Tibial nerve (tissue), 4 donors: ENCODE measurements at regions not wholly inside any gene's neighbourhood (a gene's known extent, or its start where the extent isn't known, plus 50 kb on each side); places are given as distances from the start of the nearest gene placed in this dataset.

Experiments used
- DNase-seq, 2 donors: peaks; one replicate each; pipeline ENCODE4 v3.0.0-alpha.2; 2019; ENCODE audit warnings: low spot score in 2 of 2
- H3K27ac ChIP-seq, 4 donors: fragments of 200-600 bp; sonication (generic) in 3 of 4; one replicate each; pipeline ENCODE4 v1.5.1; 2017 to 2019; ENCODE audit warnings: mild to moderate bottlenecking in 1 of 4
- H3K27me3 ChIP-seq, 2 donors: fragments of 200-600 bp; sonication (generic) in 1 of 2; one replicate each; pipeline versions ENCODE4 v1.5.1 to v1.6.0; 2017 to 2019
- H3K36me3 ChIP-seq, 3 donors: fragments of 200-600 bp; sonication (generic); one replicate each; pipeline ENCODE4 v1.5.1; 2018 to 2019
- H3K4me1 ChIP-seq, 4 donors: fragments of 200-600 bp; sonication (generic) in 3 of 4; one replicate each; pipeline ENCODE4 v1.5.1; 2017 to 2019
- H3K4me3 ChIP-seq, 4 donors: fragments of 200-600 bp; sonication (generic) in 3 of 4; one replicate each; pipeline ENCODE4 v1.5.1; 2017 to 2019; ENCODE audit warnings: mild to moderate bottlenecking in 1 of 4, moderate library complexity in 1 of 4
- H3K9me3 ChIP-seq, 4 donors: fragments of 200-600 bp; sonication (generic) in 3 of 4; one replicate each; pipeline ENCODE4 v1.5.1; 2017 to 2019
- CTCF ChIP-seq, 5 experiments: fragments of 200-600 bp in 3 of 5; fragments of 450-650 bp in 2 of 5; sonication (generic) in 3 of 5; IDR thresholded peaks; one replicate each; pipeline ENCODE4 v1.5.1; 2016 to 2019; ENCODE audit warnings: antibody characterized with exemption in 5 of 5, mild to moderate bottlenecking in 3 of 5, moderate library complexity in 2 of 5
- EP300 ChIP-seq, 2 donors: sonication (generic); formaldehyde crosslinking; IDR thresholded peaks; one replicate each; pipeline ENCODE4 v1.6.1; 2017; ENCODE audit warnings: antibody characterized with exemption in 2 of 2, mild to moderate bottlenecking in 1 of 2
- POLR2A ChIP-seq, 2 donors: fragments of 450-650 bp; IDR thresholded peaks; one replicate each; pipeline ENCODE4 v1.6.1; 2017; ENCODE audit warnings: antibody characterized with exemption in 2 of 2, mild to moderate bottlenecking in 2 of 2, moderate library complexity in 2 of 2
- WGBS, 2 donors: methylation state at CpG; one replicate each; pipeline ENCODE4 v1.1.5; 2018; 5-methylcytosine and 5-hydroxymethylcytosine counted together

GRCh38 chr5:171609806-171610452, 175.7 kb upstream of the SMIM23 start:
- Histone ChIP-seq H3K36me3 (no peaks in the 10 kb centered on the region), H3K4me3 (no peak overlapping the region), H3K27ac (no peak overlapping the region), H3K27me3 (no peaks in the 10 kb centered on the region), H3K9me3 (peaks cover 0 to 12% (median 2%) of the 10 kb centered on the region in 4 donors), H3K4me1 (no peaks in the 10 kb centered on the region)
- no peak for TF ChIP-seq EP300 (IDR thresholded peaks at IDR 0.05)
- TF ChIP-seq POLR2A (IDR thresholded peaks at IDR 0.05), result no peak
- no peak for TF ChIP-seq CTCF (IDR thresholded peaks at IDR 0.05)
- WGBS, 2 donors, result 49 to 53% methylated on average over 3 of the region's 3 CpGs
- no peak for DNase-seq

GRCh38 chr5:171610686-171611085, 174.9 kb upstream of the SMIM23 start:
- no peak for TF ChIP-seq POLR2A (IDR thresholded peaks at IDR 0.05)
- WGBS, 2 donors, result 72 to 80% methylated on average over 5 of the region's 5 CpGs
- H3K36me3 ChIP-seq, result no peaks in the 10 kb centered on the region

GRCh38 chr5:171612749-171613148, 172.9 kb upstream of the SMIM23 start:
- no peaks in the 10 kb centered on the region for H3K27me3 ChIP-seq
- H3K9me3 ChIP-seq, result peaks cover 0 to 8% (median 2%) of the 10 kb centered on the region in 4 donors
- H3K27ac ChIP-seq, result no peak overlapping the region
- H3K4me1 ChIP-seq, result peaks cover 0 to 8% (median 0%) of the 10 kb centered on the region in 4 donors
- no peaks in the 10 kb centered on the region for H3K36me3 ChIP-seq
- DNase-seq, result no peak
- no peak overlapping the region for H3K4me3 ChIP-seq
- TF ChIP-seq EP300 (IDR thresholded peaks at IDR 0.05), result no peak
- TF ChIP-seq CTCF (IDR thresholded peaks at IDR 0.05), result no peak
- no peak for TF ChIP-seq POLR2A (IDR thresholded peaks at IDR 0.05)
- WGBS, 2 donors, result 70 to 81% methylated on average over 5 of the region's 5 CpGs

More at GRCh38 chr5:171610686-171611085, 174.9 kb upstream of the SMIM23 start:
- Histone ChIP-seq H3K4me1 (peaks cover 0 to 7% (median 0%) of the 10 kb centered on the region in 4 donors), H3K27ac (no peak overlapping the region), H3K9me3 (peaks cover 0 to 12% (median 2%) of the 10 kb centered on the region in 4 donors), H3K4me3 (no peak overlapping the region), H3K27me3 (no peaks in the 10 kb centered on the region)
- DNase-seq, result no peak

GRCh38 chr5:171614511-171614910, 171.1 kb upstream of the SMIM23 start:
- no peak overlapping the region for H3K4me3 ChIP-seq
- no peak for TF ChIP-seq CTCF (IDR thresholded peaks at IDR 0.05)
- TF ChIP-seq POLR2A (IDR thresholded peaks at IDR 0.05), result no peak
- TF ChIP-seq EP300 (IDR thresholded peaks at IDR 0.05), result no peak
- H3K4me1 ChIP-seq, result peaks cover 0 to 8% (median 0%) of the 10 kb centered on the region in 4 donors
- H3K36me3 ChIP-seq, result no peaks in the 10 kb centered on the region
- no peak for DNase-seq
- no peaks in the 10 kb centered on the region for H3K27me3 ChIP-seq
- WGBS, 2 donors, result 94 to 98% methylated on average over 5 of the region's 5 CpGs
- H3K27ac ChIP-seq, result no peak overlapping the region
- H3K9me3 ChIP-seq, result no peaks in the 10 kb centered on the region

GRCh38 chr5:171614971-171615653, 170.5 kb upstream of the SMIM23 start:
- Histone ChIP-seq H3K27me3 (no peaks in the 10 kb centered on the region), H3K4me1 (peaks cover 0 to 8% (median 0%) of the 10 kb centered on the region in 4 donors), H3K9me3 (no peaks in the 10 kb centered on the region), H3K4me3 (no peak overlapping the region), H3K27ac (no peak overlapping the region), H3K36me3 (no peaks in the 10 kb centered on the region)
- 61 to 64% methylated on average over 22 of the region's 22 CpGs for WGBS, 2 donors
- no peak for DNase-seq
- TF ChIP-seq POLR2A (IDR thresholded peaks at IDR 0.05) (no peak), CTCF (IDR thresholded peaks at IDR 0.05) (no peak), EP300 (IDR thresholded peaks at IDR 0.05) (no peak)
